Mesodermal cell (in vitro differentiated cells): ENCODE measurements at regions not wholly inside any gene's neighbourhood (a gene's known extent, or its start where the extent isn't known, plus 50 kb on each side); places are given as distances from the start of the nearest gene placed in this dataset.

Experiments used
- H3K27ac ChIP-seq: 2 replicates; pipeline ENCODE4 v1.7.0; 2013; ENCODE audit warnings: mild to moderate bottlenecking, low read depth, low read length, moderate library complexity; ENCODE audit not compliant: severe bottlenecking
- H3K36me3 ChIP-seq: 2 replicates; pipeline ENCODE4 v1.7.1; 2013; ENCODE audit warnings: mild to moderate bottlenecking, low read length, moderate library complexity; ENCODE audit not compliant: control insufficient read depth, insufficient read depth
- H3K4me1 ChIP-seq: one replicate; pipeline ENCODE4 v1.7.1; 2013; ENCODE audit warnings: mild to moderate bottlenecking, low read length; ENCODE audit not compliant: insufficient read depth, control insufficient read depth, poor library complexity, severe bottlenecking
- H3K4me3 ChIP-seq: 2 replicates; pipeline ENCODE4 v1.7.0; 2013; ENCODE audit warnings: low read length, control low read depth, mild to moderate bottlenecking; ENCODE audit not compliant: insufficient read depth, poor library complexity, severe bottlenecking; ENCODE audit errors: extremely low read depth
- H3K9me3 ChIP-seq: 2 replicates; pipeline ENCODE4 v1.7.1; 2013; ENCODE audit warnings: mild to moderate bottlenecking, low read length, moderate library complexity; ENCODE audit not compliant: control insufficient read depth
- WGBS, 2 experiments: methylation state at CpG; one replicate each; pipeline ENCODE4 v1.1.5; 2013; ENCODE audit warnings: missing lambda C conversion rate in 2 of 2; ENCODE audit not compliant: insufficient coverage in 2 of 2; 5-methylcytosine and 5-hydroxymethylcytosine counted together

GRCh38 chr5:154624341-154624740 is 130.8 kb upstream of the LARP1 start:
- 88 to 93% methylated on average over 1 of the region's 3 CpGs for WGBS, 2 experiments
- Histone ChIP-seq H3K27ac (no peak overlapping the region), H3K4me1 (no peaks in the 10 kb centered on the region), H3K36me3 (no peaks in the 10 kb centered on the region), H3K4me3 (no peak overlapping the region), H3K9me3 (no peaks in the 10 kb centered on the region)

DNA sequence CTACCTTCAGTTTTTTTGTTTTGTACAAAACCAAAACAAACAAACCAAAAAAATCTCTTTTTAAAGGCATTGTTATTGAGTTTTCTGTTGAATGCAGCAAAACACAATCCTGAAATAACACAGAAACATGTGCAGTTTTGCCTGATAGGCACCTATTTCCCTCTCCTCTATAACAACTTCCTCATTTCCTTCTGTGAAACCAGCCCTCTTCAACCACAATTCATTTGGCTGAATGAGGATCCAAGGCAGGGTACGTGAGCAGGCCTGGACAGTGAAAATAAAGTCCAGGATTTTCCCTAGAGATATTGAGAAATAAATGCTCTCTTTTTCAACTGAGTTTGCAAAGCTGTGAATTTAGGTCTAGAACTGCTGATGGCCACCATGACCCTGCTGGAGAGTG is 134.8 kb upstream of the LARP1 start:
- H3K27ac ChIP-seq, result no peak overlapping the region
- no peaks in the 10 kb centered on the region for H3K9me3 ChIP-seq
- H3K36me3 ChIP-seq, result no peaks in the 10 kb centered on the region
- H3K4me3 ChIP-seq, result no peak overlapping the region
- H3K4me1 ChIP-seq, result peaks cover 14% of the 10 kb centered on the region
- WGBS, 2 experiments, result 83 to 100% methylated on average over 1 of the region's 1 CpG

- Histone ChIP-seq H3K36me3 (no peaks in the 10 kb centered on the region), H3K4me3 (no peak overlapping the region), H3K4me1 (peaks cover 14% of the 10 kb centered on the region), H3K9me3 (peaks cover 4% of the 10 kb centered on the region), H3K27ac (peak overlapping the region; percentile 3)
Measured at GRCh38 chr5:154618696-154619095, 136.5 kb upstream of the LARP1 start.

GRCh38 chr5:154614595-154614994 is 136.6 kb upstream of the HAND1 start:
- H3K36me3 ChIP-seq, result no peaks in the 10 kb centered on the region
- H3K4me3 ChIP-seq, result no peak overlapping the region
- no peak overlapping the region for H3K27ac ChIP-seq
- 100% methylated on average over 1 to 2 of the region's 2 CpGs for WGBS, 2 experiments
- peaks cover 4% of the 10 kb centered on the region for H3K9me3 ChIP-seq
- peaks cover 26% of the 10 kb centered on the region for H3K4me1 ChIP-seq

DNA sequence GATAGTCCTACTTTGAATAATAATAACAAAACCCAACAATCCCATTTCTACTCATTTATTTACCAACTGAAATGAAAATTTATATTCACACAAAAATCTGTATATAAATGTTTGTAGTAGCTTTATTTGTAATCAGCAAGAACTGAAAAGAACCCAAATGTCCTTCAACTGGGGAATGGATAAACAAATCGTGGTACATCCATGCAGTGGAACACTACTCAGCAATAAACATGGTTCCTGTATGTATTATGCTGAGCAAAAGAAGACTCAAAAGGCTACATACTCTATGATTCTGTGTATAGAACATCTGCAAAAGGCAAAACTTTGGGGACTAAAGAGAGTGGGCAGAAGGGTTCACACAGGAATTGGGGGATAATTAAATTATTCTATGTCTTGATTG is 136.1 kb upstream of the HAND1 start:
- no peaks in the 10 kb centered on the region for H3K36me3 ChIP-seq
- no peak overlapping the region for H3K27ac ChIP-seq
- H3K4me3 ChIP-seq, result no peak overlapping the region
- no CpG with 5 or more reads among the region's 1 CpG for WGBS, 2 experiments
- peaks cover 4% of the 10 kb centered on the region for H3K9me3 ChIP-seq
- H3K4me1 ChIP-seq, result peaks cover 30% of the 10 kb centered on the region

DNA sequence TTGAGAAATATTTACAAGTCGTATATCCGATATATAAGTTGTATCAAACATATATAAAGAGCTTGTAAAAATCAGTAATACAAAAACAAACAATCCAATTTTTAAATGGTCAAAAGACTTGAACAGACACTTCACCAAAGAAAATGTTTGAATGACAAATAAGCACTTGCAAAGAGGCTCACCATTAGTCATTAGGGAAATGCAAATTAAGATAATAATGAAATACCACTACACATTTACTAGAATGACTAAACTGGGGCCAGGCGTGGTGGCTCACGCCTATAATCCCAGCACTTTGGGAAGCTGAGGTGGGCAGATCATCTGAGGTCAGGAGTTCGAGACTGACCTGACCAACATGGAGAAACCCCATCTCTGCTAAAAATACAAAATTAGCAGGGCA is 134.6 kb upstream of the HAND1 start:
- no peak overlapping the region for H3K4me3 ChIP-seq
- H3K36me3 ChIP-seq, result no peaks in the 10 kb centered on the region
- peaks cover 4% of the 10 kb centered on the region for H3K9me3 ChIP-seq
- 69 to 94% methylated on average over 2 to 3 of the region's 5 CpGs for WGBS, 2 experiments
- no peak overlapping the region for H3K27ac ChIP-seq
- H3K4me1 ChIP-seq, result peaks cover 32% of the 10 kb centered on the region

DNA sequence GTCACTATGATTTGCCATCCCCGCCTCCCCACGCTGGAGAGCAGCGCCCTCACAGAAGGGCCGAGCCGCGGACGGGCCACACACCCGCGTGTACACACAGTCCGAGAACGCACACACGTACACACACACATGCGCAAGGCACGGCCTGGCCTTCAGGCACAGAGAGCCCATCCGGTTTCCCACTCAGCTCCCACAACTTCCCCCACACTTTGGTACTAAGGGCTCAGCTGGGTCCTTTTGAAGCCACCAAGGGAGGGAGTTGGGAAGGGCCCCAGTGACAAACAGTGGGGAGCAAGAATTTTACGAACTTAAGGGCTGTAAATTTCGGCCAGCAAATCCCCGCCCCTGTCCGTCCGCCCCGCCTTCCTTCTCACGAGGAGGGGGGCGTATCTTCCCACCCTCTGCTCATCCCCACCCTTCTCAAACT is 133.3 kb upstream of the HAND1 start:
- Histone ChIP-seq H3K36me3 (no peaks in the 10 kb centered on the region), H3K9me3 (peaks cover 4% of the 10 kb centered on the region), H3K4me1 (peaks cover 44% of the 10 kb centered on the region), H3K27ac (no peak overlapping the region), H3K4me3 (peak overlapping the region; percentile 31)
- WGBS, 2 experiments, result 3 to 5% methylated on average over 13 to 20 of the region's 23 CpGs

- no peaks in the 10 kb centered on the region for H3K36me3 ChIP-seq
- peaks cover 4% of the 10 kb centered on the region for H3K9me3 ChIP-seq
- peak overlapping the region; percentile 31 for H3K4me3 ChIP-seq
- 1 to 4% methylated on average over 37 to 41 of the region's 50 CpGs for WGBS, 2 experiments
- no peak overlapping the region for H3K27ac ChIP-seq
- H3K4me1 ChIP-seq, result peaks cover 52% of the 10 kb centered on the region
Measured at GRCh38 chr5:154610321-154611154, 132.5 kb upstream of the HAND1 start.

GRCh38 chr5:154609251-154609650 is 131.2 kb upstream of the HAND1 start:
- H3K9me3 ChIP-seq, result peaks cover 4% of the 10 kb centered on the region
- H3K4me1 ChIP-seq, result peaks cover 61% of the 10 kb centered on the region
- H3K27ac ChIP-seq, result peak overlapping the region; percentile 72
- WGBS, 2 experiments, result 86 to 93% methylated on average over 3 of the region's 3 CpGs
- H3K4me3 ChIP-seq, result no peak overlapping the region
- no peaks in the 10 kb centered on the region for H3K36me3 ChIP-seq

DNA sequence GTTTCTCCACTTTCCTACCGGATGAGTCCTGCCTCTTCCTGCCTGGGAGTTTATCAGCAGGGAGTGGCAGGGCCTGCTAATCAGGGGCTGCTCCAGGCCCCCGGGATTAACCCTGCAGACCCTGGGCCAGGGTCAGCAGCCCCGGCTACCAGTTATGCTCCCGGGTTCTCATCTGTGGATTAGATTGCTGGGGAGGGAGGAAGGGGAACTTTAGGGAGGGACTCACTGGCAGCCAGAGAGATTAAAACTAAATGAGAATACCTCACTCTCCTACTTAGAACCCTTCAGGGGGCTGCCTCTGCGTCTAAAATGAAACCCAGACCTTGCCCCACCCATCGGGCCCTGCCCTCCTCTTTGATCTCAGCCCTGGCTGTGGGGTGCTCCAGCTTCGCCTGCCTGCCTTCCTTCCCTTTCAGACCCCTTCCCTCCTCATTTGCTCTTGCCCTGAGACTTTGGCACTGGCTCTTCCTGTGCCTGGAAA is 130.5 kb upstream of the HAND1 start:
- Histone ChIP-seq H3K36me3 (no peaks in the 10 kb centered on the region), H3K27ac (peak overlapping the region; percentile 72), H3K9me3 (no peaks in the 10 kb centered on the region), H3K4me3 (peak overlapping the region; percentile 1), H3K4me1 (peaks cover 61% of the 10 kb centered on the region)
- 11 to 12% methylated on average over 3 to 4 of the region's 7 CpGs for WGBS, 2 experiments

- 79 to 90% methylated on average over 2 of the region's 4 CpGs for WGBS, 2 experiments
- H3K27ac ChIP-seq, result peak overlapping the region; percentile 72
- no peak overlapping the region for H3K4me3 ChIP-seq
- no peaks in the 10 kb centered on the region for H3K9me3 ChIP-seq
- peaks cover 68% of the 10 kb centered on the region for H3K4me1 ChIP-seq
- no peaks in the 10 kb centered on the region for H3K36me3 ChIP-seq
Measured at GRCh38 chr5:154607746-154608145, 129.7 kb upstream of the HAND1 start.
